OCI-LY7 (cell line): ENCODE measurements at regions not wholly inside any gene's neighbourhood (a gene's known extent, or its start where the extent isn't known, plus 50 kb on each side); places are given as distances from the start of the nearest gene placed in this dataset.

Experiments
- EZH2phosphoT487 ChIP-seq: fragments of 200-600 bp; sonication (generic); IDR thresholded peaks from 2 replicates; pipeline ENCODE4 v1.6.1; 2018; ENCODE audit warnings: low read depth, borderline replicate concordance, mild to moderate bottlenecking, mixed run types, antibody characterized with exemption, low read length, moderate library complexity, mixed read lengths
- TF ChIP-seq, protein P1 (sequence below): fragments of 200-600 bp; sonication (generic); conservative IDR thresholded peaks from 2 replicates; pipeline ENCODE4 v1.5.1; 2014; ENCODE audit warnings: mild to moderate bottlenecking, antibody characterized with exemption, low read length, moderate library complexity, mixed read lengths

DNA sequence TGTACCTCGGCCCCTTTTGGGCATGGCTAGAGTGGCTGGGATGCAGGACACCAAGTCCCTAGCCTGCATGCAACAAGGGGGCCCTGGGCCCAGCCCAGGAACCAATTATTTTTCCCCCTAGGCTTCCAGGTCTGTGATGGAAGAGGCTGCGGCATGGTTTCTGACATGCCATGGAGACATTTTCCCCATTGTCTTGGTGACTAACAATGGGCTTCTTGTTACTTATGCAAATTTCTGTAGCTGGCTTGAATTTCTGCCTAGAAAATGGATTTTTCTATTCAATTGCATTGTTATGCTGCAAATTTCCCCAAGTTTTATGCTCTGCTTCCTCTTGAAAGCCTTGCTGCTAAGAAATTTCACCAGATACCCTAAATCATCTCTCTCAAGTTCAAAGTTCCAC, 1269.6 kb upstream of the CITED2 start:
- TF ChIP-seq, protein P1, sequence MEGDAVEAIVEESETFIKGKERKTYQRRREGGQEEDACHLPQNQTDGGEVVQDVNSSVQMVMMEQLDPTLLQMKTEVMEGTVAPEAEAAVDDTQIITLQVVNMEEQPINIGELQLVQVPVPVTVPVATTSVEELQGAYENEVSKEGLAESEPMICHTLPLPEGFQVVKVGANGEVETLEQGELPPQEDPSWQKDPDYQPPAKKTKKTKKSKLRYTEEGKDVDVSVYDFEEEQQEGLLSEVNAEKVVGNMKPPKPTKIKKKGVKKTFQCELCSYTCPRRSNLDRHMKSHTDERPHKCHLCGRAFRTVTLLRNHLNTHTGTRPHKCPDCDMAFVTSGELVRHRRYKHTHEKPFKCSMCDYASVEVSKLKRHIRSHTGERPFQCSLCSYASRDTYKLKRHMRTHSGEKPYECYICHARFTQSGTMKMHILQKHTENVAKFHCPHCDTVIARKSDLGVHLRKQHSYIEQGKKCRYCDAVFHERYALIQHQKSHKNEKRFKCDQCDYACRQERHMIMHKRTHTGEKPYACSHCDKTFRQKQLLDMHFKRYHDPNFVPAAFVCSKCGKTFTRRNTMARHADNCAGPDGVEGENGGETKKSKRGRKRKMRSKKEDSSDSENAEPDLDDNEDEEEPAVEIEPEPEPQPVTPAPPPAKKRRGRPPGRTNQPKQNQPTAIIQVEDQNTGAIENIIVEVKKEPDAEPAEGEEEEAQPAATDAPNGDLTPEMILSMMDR = no peak
- no peak for TF ChIP-seq EZH2phosphoT487
